HFF-Myc (cell line): ENCODE measurements at regions not wholly inside any gene's neighbourhood (a gene's known extent, or its start where the extent isn't known, plus 50 kb on each side); places are given as distances from the start of the nearest gene placed in this dataset.

Source experiments
- DNase-seq: peaks from one replicate; pipeline ENCODE4 v3.0.0-alpha.2; 2011; ENCODE audit warnings: low read depth; ENCODE audit errors: extremely low read depth
- H3K4me3 ChIP-seq: replicated peaks from 2 replicates; pipeline ENCODE4 v1.5.1; 2011; ENCODE audit warnings: low read depth, mild to moderate bottlenecking, control low read depth, low read length
- CTCF ChIP-seq: IDR thresholded peaks from 2 replicates; pipeline ENCODE4 v1.5.1; 2012; ENCODE audit warnings: mild to moderate bottlenecking, low read depth, low read length, control low read depth; ENCODE audit errors: missing control alignments

DNA sequence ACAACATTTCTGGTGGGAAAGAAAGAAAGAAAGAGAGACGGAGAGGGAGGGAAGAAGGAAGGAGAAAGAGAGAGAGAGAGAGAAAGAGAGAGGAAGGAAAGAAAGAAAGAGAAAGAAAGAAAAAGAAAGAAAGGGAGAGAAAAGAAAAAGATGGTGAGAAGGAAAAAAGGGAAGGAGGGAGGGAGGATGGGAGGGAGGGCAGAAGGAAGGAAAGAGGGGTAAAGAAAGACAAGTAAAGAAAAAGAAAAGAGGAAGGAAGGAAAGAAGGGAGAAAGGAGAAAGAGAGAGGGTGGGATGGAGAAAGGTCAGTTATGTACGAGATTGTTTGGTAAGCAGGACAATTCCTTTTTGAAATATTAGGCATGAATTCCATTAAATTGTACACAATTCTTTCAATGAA is 145.3 kb downstream of the SPRY2 start:
- DNase-seq = no peak
- no peak for TF ChIP-seq CTCF
- no peak overlapping the region for H3K4me3 ChIP-seq

- no peak for DNase-seq
- no peak overlapping the region for H3K4me3 ChIP-seq
- no peak for TF ChIP-seq CTCF
Observed at GRCh38 chr13:80189889-80190597, 150.9 kb downstream of the SPRY2 start.

DNA sequence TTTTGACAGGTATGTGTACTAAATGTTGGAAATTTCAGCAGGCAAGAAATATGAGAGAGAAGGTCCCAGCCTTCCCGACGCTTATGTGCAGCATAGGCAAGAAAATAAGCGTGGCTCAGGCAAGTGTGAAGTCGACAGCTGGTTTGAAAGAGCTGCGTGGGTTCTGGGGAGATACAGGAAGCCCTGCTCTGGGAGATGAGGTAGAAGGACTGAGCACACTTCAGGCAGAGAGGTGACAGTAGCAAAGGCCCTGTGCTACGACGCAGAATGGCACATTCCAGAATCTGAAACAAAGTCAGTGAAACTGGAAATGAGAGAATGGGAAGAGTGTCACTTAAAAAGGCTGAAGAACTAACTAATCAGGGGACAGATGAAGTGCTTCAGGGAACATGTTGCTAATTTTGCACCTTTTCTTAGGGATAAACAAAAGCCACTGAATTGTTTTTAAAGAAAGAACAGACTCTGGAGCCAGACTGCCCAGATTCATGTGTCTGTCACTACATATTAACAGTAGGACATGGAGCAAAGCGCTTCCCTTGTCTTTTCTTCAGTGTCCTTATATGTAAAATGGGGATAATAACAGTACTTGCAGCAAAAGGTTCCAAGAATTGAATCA is 160.1 kb downstream of the SPRY2 start:
- no peak overlapping the region for H3K4me3 ChIP-seq
- TF ChIP-seq CTCF = no peak

DNA sequence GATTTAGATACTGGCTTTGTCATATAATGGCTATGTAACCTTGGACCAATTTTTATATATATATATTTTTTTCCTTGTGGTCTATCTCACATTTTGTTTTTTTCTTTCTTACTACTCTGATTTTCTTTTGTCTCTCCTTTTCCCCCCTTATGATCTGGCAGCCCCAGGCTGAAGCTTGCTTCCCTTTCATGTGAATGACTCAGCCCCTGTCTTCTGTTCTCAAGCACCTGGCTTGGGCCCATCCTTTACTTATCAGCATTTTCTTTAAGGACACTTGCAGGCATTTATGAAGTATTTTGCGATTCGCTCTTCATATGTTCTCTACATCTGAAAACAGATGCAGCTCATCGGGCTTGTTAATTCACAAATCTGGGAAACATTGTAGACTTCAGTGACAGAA is 163.6 kb downstream of the SPRY2 start:
- no peak overlapping the region for H3K4me3 ChIP-seq
- TF ChIP-seq CTCF = no peak
- no peak for DNase-seq

More for the DNA sequence above, 160.1 kb downstream of the SPRY2 start:
- DNase-seq = no peak

DNA sequence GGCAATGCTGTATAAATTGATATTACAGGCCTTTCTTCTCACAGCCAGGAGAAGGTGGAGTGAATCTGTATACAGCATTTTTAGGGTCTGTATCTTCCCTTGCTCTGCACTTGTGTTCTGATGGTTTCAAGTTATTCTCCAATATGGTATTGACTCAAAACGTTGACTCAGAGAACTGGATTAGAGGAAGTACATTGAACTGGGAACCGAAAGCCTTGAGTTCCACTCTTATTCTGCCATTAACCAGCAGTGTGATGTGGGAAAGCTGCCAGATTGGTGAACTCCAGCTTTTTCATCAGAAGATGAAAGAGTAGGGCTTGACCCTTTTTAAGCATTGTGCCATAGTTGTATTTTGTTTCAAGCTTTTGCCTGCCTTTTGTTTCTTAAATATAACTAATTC is 167.7 kb downstream of the SPRY2 start:
- no peak for TF ChIP-seq CTCF
- DNase-seq = no peak
- H3K4me3 ChIP-seq = no peak overlapping the region

DNA sequence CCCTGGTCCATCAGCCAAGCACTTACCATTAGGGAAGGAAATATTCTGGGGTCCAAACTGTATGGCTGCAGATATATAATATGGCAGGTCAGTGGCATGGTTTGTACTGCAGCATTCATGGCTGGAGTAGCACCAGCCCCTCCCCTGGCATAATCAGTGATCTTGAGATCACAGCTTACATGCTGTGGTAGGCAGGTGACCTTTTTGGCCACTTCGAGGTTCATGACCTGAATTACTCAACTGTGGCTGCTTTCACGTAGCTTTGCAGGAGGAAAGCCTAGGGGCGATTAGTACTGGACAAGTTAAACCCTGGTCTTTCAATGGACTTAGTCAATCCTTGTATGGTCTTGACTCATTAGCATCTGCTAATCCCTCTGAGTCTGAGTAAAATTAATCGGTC is 169.8 kb downstream of the SPRY2 start:
- no peak for TF ChIP-seq CTCF
- no peak for DNase-seq

More for the DNA sequence above, 169.8 kb downstream of the SPRY2 start:
- H3K4me3 ChIP-seq = no peak overlapping the region
